ENCODE measurements at regions not wholly inside any gene's neighbourhood (a gene's known extent, or its start where the extent isn't known, plus 50 kb on each side); places are given as distances from the start of the nearest gene placed in this dataset.

DNA sequence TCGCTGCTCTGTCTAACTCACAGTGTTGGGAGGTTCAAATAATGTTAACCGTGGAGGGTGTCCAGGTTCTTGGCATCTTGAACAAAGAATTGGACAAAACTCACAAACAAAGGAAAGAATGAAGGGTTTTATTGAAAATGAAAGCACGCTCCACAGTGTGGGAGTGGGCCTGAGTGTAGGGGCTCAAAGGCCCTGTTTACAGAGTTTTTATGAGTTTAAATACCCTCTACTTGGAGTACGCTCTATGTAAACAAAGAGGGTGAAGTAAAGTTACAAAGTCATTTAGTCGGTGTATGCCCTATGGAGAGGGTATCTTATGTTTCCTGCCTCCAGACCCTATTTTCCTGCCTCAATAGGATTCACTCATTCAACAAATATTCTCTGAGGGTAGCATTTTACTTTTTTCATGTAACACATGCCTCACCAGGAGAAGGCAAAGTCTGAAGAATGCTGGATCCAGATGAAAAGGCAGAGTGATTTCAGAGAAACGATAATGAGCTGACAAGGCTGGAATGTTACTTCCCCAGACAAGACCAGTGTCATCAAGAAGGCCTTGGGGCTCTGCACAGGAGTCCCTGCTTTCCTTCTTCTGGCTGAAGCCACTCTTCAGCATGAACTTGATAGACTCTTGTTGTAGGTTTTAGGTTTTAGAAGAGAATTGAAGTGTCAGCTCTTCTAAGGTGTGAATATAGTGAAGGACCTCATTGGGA, 163.6 kb downstream of the FAM43A start (continued):
- TF ChIP-seq, protein P1, sequence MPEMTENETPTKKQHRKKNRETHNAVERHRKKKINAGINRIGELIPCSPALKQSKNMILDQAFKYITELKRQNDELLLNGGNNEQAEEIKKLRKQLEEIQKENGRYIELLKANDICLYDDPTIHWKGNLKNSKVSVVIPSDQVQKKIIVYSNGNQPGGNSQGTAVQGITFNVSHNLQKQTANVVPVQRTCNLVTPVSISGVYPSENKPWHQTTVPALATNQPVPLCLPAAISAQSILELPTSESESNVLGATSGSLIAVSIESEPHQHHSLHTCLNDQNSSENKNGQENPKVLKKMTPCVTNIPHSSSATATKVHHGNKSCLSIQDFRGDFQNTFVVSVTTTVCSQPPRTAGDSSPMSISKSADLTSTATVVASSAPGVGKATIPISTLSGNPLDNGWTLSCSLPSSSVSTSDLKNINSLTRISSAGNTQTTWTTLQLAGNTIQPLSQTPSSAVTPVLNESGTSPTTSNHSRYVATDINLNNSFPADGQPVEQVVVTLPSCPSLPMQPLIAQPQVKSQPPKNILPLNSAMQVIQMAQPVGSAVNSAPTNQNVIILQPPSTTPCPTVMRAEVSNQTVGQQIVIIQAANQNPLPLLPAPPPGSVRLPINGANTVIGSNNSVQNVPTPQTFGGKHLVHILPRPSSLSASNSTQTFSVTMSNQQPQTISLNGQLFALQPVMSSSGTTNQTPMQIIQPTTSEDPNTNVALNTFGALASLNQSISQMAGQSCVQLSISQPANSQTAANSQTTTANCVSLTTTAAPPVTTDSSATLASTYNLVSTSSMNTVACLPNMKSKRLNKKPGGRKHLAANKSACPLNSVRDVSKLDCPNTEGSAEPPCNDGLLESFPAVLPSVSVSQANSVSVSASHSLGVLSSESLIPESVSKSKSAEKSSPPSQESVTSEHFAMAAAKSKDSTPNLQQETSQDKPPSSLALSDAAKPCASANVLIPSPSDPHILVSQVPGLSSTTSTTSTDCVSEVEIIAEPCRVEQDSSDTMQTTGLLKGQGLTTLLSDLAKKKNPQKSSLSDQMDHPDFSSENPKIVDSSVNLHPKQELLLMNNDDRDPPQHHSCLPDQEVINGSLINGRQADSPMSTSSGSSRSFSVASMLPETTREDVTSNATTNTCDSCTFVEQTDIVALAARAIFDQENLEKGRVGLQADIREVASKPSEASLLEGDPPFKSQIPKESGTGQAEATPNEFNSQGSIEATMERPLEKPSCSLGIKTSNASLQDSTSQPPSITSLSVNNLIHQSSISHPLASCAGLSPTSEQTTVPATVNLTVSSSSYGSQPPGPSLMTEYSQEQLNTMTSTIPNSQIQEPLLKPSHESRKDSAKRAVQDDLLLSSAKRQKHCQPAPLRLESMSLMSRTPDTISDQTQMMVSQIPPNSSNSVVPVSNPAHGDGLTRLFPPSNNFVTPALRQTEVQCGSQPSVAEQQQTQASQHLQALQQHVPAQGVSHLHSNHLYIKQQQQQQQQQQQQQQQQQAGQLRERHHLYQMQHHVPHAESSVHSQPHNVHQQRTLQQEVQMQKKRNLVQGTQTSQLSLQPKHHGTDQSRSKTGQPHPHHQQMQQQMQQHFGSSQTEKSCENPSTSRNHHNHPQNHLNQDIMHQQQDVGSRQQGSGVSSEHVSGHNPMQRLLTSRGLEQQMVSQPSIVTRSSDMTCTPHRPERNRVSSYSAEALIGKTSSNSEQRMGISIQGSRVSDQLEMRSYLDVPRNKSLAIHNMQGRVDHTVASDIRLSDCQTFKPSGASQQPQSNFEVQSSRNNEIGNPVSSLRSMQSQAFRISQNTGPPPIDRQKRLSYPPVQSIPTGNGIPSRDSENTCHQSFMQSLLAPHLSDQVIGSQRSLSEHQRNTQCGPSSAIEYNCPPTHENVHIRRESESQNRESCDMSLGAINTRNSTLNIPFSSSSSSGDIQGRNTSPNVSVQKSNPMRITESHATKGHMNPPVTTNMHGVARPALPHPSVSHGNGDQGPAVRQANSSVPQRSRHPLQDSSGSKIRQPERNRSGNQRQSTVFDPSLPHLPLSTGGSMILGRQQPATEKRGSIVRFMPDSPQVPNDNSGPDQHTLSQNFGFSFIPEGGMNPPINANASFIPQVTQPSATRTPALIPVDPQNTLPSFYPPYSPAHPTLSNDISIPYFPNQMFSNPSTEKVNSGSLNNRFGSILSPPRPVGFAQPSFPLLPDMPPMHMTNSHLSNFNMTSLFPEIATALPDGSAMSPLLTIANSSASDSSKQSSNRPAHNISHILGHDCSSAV (CRISPR knock-in tag; IDR thresholded peaks at IDR 0.05; ENCODE audit: borderline replicate concordance), result no peak
- TF ChIP-seq CCDC6 (CRISPR knock-in tag; IDR thresholded peaks at IDR 0.05), result no peak
- TF ChIP-seq SOX6 (IDR thresholded peaks at IDR 0.05), result no peak
- 0 out of 2 replicates have a peak, but pooled peaks have one; percentile 34 for TF ChIP-seq SOX6 (CRISPR knock-in tag; IDR thresholded peaks at IDR 0.05)
- no peak for TF ChIP-seq ZNF564 (CRISPR knock-in tag; IDR thresholded peaks at IDR 0.05)
- no peak for TF ChIP-seq CBX1 (IDR thresholded peaks at IDR 0.05; ENCODE audit: low read depth)
- no peak for TF ChIP-seq ZNF572 (CRISPR knock-in tag; IDR thresholded peaks at IDR 0.05)
- TF ChIP-seq, protein P2, sequence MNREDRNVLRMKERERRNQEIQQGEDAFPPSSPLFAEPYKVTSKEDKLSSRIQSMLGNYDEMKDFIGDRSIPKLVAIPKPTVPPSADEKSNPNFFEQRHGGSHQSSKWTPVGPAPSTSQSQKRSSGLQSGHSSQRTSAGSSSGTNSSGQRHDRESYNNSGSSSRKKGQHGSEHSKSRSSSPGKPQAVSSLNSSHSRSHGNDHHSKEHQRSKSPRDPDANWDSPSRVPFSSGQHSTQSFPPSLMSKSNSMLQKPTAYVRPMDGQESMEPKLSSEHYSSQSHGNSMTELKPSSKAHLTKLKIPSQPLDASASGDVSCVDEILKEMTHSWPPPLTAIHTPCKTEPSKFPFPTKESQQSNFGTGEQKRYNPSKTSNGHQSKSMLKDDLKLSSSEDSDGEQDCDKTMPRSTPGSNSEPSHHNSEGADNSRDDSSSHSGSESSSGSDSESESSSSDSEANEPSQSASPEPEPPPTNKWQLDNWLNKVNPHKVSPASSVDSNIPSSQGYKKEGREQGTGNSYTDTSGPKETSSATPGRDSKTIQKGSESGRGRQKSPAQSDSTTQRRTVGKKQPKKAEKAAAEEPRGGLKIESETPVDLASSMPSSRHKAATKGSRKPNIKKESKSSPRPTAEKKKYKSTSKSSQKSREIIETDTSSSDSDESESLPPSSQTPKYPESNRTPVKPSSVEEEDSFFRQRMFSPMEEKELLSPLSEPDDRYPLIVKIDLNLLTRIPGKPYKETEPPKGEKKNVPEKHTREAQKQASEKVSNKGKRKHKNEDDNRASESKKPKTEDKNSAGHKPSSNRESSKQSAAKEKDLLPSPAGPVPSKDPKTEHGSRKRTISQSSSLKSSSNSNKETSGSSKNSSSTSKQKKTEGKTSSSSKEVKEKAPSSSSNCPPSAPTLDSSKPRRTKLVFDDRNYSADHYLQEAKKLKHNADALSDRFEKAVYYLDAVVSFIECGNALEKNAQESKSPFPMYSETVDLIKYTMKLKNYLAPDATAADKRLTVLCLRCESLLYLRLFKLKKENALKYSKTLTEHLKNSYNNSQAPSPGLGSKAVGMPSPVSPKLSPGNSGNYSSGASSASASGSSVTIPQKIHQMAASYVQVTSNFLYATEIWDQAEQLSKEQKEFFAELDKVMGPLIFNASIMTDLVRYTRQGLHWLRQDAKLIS (CRISPR knock-in tag; IDR thresholded peaks at IDR 0.05), result no peak
- TF ChIP-seq, protein P3, sequence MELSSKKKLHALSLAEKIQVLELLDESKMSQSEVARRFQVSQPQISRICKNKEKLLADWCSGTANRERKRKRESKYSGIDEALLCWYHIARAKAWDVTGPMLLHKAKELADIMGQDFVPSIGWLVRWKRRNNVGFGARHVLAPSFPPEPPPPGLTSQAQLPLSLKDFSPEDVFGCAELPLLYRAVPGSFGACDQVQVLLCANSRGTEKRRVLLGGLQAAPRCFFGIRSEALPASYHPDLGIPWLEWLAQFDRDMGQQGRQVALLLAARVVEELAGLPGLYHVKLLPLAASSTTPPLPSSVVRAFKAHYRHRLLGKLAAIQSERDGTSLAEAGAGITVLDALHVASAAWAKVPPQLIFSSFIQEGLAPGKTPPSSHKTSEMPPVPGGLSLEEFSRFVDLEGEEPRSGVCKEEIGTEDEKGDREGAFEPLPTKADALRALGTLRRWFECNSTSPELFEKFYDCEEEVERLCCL (CRISPR knock-in tag; IDR thresholded peaks at IDR 0.05; ENCODE audit: borderline replicate concordance), result no peak
- TF ChIP-seq, protein P4, sequence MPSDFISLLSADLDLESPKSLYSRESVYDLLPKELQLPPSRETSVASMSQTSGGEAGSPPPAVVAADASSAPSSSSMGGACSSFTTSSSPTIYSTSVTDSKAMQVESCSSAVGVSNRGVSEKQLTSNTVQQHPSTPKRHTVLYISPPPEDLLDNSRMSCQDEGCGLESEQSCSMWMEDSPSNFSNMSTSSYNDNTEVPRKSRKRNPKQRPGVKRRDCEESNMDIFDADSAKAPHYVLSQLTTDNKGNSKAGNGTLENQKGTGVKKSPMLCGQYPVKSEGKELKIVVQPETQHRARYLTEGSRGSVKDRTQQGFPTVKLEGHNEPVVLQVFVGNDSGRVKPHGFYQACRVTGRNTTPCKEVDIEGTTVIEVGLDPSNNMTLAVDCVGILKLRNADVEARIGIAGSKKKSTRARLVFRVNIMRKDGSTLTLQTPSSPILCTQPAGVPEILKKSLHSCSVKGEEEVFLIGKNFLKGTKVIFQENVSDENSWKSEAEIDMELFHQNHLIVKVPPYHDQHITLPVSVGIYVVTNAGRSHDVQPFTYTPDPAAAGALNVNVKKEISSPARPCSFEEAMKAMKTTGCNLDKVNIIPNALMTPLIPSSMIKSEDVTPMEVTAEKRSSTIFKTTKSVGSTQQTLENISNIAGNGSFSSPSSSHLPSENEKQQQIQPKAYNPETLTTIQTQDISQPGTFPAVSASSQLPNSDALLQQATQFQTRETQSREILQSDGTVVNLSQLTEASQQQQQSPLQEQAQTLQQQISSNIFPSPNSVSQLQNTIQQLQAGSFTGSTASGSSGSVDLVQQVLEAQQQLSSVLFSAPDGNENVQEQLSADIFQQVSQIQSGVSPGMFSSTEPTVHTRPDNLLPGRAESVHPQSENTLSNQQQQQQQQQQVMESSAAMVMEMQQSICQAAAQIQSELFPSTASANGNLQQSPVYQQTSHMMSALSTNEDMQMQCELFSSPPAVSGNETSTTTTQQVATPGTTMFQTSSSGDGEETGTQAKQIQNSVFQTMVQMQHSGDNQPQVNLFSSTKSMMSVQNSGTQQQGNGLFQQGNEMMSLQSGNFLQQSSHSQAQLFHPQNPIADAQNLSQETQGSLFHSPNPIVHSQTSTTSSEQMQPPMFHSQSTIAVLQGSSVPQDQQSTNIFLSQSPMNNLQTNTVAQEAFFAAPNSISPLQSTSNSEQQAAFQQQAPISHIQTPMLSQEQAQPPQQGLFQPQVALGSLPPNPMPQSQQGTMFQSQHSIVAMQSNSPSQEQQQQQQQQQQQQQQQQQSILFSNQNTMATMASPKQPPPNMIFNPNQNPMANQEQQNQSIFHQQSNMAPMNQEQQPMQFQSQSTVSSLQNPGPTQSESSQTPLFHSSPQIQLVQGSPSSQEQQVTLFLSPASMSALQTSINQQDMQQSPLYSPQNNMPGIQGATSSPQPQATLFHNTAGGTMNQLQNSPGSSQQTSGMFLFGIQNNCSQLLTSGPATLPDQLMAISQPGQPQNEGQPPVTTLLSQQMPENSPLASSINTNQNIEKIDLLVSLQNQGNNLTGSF (CRISPR knock-in tag; IDR thresholded peaks at IDR 0.05), result no peak
